NCI-H2196 (cell line): ENCODE measurements at regions not wholly inside any gene's neighbourhood (a gene's known extent, or its start where the extent isn't known, plus 50 kb on each side); places are given as distances from the start of the nearest gene placed in this dataset.

Experiments
- DNase-seq: peaks from one replicate; lab custom pipeline; 2025; ENCODE audit not compliant: unreplicated experiment; lab: John Stamatoyannopoulos, UW

DNA sequence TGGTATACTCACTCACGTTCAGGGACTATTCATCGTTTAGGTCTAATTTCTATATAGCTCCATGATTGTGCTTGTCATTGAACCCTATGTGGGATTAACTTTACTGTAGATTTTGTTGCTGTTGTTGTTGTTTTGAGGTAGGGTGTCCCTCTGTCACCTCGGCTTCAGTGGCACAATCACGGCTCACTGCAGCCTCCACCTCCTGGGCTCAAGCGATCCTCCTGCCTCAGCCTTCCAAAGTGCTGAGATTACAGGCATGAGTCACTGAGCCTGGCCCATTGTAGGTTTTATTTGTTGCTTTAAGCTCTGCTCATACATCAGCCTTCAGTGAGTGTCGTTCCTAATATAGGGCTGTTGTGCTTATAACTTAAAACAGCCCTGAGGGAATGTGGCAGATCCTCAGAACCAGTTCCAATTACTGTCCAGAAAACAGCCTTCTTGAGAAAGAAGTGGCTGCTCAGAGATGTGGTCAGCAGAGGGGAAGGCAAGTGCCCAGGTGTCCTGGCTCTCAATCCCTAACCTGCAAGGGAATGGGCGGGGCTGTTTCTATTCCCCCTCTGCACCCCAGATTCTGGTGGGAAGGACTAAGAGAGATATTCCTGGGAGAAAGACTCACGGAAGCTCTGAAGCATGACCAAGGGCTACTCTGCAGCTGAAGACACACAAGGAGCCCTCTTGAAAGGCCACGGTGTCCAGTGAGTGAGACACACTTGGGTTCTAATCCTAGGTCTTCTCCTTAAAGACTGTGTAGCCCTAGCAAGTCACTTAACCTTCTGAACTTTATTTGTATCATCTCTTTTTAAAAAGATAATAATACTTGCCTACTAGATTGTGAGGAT, 79.6 kb upstream of the LCLAT1 start:
- no peak for DNase-seq

DNA sequence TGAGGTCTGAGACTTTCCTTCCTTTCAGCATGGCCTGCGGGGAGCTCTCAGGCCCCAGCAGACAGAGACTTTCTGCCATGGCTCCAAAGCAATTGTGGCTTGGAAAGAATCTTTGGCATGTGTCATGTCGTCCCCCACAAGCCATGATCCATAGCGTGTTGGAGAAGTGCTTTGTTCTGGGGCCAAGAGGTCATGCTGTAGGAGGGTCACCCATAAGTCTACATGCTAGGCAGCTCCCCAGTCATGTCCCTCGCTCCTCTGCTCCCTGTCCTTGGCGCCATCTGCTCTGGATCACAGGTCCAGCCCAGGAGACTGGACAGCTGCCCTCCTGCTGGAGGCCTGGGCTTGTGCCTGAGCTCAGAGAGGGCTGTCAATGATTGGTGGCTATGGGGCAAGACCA, 78.8 kb upstream of the LCLAT1 start:
- DNase-seq = no peak

DNA sequence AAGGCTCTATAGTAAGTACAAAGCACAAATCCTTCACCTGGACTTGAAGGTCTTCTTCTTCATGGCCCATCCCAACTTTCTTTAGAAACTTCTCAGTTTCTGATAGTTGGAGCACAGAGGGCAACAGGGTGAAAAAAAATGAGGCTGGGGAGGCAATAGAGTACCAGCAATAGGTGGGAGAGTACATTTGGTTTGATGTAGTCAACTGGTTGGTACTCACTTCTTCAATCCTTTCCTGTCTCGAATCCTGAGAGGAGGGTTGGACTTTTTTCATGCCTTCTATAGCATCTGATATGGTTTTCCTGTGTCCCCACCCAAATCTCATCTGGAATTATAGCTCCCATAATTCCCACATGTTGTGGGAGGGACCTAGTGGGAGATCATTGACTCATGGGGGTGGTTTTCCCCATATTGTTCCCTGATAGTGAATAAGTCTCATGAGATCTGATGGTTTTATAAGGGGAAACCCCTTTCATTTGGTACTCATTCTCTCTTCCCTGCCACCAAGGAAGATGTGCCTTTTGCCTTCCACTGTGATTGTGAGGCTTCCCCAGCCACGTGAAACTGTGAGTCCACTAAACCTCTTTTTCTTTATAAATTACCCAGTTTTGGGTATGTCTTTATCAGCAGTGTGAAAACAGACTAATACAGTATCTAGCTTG, 75.9 kb upstream of the LCLAT1 start:
- no peak for DNase-seq

DNA sequence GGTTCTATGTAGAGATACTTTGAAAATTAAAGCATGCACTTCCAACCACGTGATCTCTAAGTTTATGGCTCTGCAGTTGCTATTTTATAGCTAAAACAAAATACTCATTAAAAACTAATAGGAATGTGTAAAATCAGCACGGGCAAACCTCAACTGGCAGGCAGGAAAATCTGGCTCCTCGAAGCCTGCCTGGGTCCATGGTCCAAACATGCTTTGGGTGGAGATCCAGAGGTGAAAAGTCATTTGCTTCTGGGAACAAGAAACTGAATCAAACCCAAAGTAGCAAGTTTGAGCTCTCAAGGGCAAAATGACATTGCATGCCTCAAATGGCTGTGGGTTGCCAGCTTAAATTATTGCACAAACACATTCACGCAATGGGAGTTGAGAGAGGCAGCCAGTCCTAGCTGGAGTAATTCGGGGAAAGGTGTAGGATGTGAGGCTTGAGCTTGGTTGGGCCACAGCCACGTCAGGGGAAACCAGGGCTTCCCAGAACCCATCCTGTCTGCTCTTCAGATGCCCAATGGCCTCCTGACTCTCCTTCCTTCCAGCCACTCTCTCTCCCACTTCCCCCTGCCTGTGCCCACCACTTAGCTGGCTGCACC, 75.2 kb upstream of the LCLAT1 start:
- DNase-seq = no peak

DNA sequence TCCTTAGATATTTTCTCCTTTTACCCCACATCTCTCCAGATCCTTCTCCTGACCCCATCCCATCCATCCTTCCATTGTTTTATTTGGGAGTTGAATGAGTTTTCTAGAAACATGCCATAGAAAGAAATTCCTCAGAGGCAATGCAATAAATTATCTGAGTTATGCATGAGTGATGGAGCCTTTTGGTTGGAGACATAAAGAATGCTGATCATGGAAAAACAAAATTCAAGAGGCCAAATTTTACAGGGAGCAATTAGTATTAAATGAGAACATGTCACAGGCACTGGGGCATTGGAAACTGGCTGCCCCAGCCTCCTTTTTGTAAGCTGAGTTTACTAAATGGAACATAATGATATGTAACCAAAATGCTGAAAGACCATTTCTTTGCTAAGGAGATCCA, 74.2 kb upstream of the LCLAT1 start:
- no peak for DNase-seq

DNA sequence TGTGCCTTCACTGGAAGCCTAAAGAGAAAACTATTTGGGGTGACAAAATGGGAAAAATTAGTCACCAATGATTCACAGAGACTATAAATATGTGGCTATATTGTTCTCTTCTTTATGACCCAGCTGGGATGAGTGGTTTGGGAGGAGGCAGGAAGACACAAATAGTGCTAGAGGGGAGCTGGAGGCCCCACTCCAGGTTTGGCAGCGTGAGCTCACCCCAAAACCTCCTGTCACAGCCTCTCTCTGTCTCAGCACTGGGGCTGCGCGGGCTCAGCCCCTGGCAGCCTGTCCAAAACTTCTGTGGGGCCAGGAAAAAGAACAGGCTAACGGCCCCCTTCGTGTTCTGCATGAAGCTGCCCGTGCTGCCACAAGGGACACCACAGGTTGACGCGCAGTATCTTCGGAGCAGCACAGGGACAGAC, 73.2 kb upstream of the LCLAT1 start:
- DNase-seq = no peak

DNA sequence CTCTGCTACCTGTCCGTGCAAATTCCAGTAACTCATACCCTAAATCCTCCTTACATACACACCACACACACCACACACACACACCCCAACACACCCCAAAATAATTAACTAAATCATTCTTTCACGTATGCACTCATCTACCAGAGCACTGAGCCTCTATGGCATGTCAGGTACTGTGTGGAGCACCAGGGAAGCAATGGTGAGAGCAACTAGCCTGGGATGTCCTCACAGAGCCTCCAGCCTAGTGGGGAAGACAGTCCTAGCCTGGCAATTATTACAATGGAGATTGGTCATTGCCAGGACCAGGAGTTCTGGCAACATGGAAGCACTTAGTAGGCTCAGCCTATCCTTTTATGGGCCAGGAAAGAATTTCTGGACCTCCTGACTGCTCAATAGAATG, 72.7 kb upstream of the LCLAT1 start:
- DNase-seq = no peak

DNA sequence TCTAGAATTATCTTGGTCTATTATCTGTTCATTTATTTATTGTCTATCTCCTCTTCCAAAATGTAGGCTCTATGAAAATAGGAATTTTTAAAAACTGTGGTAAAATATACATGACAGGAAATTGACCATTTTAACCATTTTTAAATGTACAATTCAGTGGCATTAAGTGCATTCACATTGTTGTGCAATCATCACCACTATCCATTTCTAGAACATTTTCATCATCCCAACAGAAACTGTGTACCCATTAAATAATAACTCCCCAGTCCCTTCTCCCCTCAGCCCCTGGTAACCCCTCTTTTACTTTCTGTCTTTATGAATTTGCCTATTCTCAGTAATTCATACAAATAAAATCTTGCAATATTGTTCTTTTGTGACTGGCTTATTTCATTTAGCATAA, 71.1 kb upstream of the LCLAT1 start:
- no peak for DNase-seq

DNA sequence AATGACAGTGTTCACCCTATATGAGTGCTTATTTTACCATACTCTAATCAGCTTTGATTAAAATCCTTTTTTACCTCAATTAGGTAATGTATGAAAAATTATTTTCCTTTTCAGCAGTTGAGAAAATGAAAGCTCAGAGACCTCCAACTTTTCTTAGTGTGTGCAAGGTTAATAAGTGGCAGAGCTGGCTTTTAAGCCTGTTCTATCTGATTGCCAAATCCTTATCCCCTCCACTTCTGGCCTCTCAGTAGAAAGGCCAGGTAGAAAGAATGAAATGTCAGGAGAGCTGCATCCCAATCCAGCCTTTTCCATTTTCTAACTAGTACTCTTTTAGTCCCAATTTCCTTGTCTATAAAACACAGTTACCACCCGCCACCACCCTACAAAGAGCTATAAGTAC, 67.6 kb upstream of the LCLAT1 start:
- DNase-seq = no peak

DNA sequence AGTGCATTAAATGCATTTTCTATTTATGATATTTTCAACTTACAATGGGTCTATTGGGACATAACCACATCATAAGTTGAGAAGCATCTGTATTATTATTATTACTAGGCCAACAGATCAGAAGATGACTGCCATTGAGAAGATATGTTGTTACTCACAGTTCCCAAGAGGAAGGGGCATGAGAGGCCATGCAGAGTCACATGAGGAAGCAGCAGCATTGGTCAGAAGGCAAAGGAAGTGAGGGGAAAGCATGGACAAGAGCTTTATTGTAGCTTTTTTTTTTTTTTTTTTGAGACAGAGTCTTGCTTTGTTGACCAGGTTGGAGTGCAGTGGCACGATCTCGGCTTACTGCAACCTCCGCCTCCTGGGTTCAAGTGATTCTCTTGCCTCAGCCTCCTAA, 66.2 kb upstream of the LCLAT1 start:
- no peak for DNase-seq

DNA sequence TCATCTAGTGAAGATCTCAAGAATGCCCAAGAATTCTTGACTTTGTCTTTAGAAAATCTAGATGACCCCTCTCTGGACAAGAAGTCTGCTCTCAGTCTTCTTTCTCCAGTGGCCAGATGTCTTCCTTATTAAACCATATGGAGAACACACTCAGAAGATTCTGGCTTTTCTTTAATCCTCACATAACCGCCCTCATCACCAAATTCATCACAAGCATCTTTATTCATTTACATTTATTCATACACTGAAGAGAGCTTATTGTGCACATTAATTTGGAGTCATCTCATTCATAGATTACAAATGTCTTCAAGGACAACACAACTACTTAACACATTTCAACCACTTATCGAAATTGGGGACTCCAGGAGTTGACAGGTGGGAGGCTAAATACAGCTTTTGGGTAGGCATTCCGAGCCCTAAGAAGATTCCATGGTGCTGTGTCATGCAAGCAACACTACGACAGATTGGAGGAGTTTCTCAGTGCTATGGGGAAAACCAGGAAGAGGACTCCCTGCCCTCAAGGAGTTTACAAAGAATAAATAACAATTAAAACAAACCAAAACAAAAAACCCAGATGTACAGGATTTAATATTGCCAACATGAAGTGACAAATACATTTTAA, 64.8 kb upstream of the LCLAT1 start:
- no peak for DNase-seq

DNA sequence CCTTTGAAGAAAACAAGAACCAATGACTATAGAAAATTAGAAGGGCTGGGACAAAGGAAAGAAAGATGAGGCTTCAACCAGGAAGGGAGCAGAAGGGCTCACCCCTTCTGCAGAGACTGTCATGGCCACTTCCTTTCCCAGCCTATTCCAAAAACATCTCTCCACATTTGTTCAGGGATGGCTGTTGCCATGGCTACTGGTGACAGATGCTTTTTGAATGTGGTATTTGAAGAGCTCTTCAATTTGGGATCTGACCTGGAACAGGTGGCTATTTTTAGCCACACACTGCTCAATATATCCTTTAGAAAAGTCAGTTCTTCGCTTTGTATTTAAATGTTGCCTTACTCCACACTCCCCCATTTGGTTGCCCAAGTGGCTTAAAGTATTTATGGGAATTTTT, 64.1 kb upstream of the LCLAT1 start:
- DNase-seq = peak; percentile 39

DNA sequence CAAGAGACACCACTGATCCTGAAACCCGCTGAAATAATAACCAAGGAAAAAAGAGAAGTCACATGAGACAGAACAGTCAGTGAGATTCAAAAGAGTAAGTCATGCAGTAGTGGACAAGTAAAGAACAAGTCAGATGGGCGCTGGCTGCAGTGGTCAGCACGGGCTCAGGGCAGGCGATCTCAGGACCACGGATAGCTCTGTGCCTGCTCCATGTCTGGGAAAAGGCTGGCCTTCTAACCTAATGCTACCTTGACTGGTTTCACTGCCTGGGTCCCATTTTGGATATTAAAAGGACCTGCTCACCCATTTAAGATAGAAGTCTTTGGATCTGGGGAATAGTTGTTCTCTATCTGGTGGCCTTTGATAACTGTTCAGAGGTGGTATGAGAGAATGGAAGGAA, 61.7 kb upstream of the LCLAT1 start:
- DNase-seq = no peak

DNA sequence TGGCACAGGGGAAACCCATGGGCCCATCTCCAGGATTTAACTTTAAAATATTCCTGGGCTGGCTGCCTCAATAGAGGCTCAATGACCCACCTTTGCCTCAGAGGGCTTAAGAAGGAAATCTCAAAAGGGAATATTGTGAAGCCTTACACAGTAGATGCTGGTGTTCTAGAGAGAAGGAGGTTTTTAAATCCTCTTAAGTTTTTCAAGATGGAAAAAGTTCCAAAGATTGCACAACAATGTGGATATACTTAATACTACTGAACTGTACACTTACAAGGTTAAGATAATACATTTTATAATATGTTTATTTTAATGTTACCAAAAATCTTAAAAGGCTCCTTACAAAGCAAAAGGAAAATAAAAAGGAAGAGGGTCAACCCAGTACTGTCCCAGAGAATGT, 54.9 kb upstream of the LCLAT1 start:
- no peak for DNase-seq

DNA sequence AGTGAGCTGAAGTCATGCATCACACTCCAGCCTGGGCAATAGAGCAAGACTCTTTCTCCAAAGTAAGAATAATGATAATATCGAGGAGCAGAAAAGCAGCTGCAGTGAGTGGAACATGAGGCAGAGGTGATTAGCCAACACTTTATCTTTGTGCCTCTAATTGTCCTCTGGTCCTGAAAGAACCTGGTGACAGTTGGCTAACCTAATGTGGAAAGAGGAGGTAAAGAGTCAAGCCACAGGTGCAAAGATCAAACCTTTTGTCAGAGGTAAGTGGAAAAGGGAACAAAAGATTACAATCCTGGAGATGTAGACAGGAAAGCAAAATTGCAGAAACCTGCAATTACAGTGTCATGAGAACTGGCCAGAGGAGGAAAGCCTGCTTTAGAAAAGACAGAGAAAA, 53.5 kb upstream of the LCLAT1 start:
- DNase-seq = no peak

DNA sequence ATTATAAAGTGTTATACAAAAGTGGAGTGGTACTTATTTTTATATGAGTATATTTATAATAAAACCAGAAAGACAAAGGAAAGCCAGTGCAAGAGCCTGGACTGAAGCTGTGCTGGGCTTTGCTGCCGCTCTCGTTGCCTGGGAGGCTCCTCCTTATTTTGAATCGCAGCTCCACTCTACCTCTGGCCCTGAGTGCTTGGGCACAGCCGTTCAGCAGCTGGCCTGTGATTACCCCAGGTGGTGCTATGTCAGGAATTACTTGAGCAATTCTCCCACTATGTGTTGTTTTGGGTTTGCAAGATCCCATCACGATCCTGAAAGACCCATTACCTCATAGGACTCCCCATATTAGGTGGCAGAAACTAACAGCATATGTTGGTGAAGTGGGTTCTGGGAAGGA, 53.0 kb upstream of the LCLAT1 start:
- DNase-seq = no peak

DNA sequence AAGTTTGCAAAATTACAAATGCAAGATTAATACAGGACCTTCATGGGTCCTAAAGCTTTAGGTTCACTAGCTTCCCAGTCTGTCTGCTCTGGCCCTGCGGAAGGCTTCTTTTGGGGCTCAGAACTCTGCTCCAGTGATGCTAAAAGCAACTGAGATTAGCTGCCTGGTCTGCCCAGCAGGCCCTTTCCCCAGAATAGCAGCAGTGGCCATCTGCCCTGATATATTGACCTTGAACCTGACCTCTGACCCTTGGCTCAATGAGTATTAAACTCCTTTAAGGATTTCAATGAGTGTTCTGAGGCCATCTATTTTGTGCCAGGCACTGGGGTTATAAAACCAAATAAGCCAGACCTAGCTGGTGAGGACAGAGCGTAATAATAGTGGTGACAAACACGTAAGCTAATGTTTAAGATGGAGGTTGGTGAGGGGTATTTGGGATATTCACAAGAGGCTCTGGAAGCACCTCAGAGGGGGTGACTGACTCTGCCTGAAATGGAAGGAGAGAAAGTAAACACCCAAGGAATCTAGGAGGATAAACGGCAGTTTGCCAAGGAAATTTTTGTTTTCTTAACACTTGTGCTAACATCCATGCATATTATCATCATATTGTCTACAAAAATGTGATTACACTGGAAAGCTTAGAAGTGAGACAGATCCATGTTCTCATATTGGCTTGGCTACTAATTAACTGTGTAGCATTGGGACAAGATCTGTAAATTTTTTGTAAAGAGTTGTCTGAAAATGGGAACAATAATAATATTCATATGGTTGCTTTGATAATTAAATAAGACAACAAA, 50.4 kb upstream of the LCLAT1 start:
- no peak for DNase-seq
